HFFc6 (cell line): ENCODE measurements at regions not wholly inside any gene's neighbourhood (a gene's known extent, or its start where the extent isn't known, plus 50 kb on each side); places are given as distances from the start of the nearest gene placed in this dataset.

Source experiments
- DNase-seq: peaks from one replicate; pipeline ENCODE4 v3.0.0-alpha.2; 2018
- H3K27ac Mint-ChIP-seq: 2 replicates; pipeline ENCODE4 v1.8.0; 2020; ENCODE audit warnings: mild to moderate bottlenecking, mixed read lengths
- H3K27me3 Mint-ChIP-seq: 2 replicates; pipeline ENCODE4 v1.8.0; 2021; ENCODE audit warnings: mild to moderate bottlenecking, moderate library complexity, mixed read lengths; ENCODE audit not compliant: insufficient read depth
- H3K36me3 Mint-ChIP-seq: 2 replicates; pipeline ENCODE4 v1.8.0; 2021; ENCODE audit warnings: low read depth, mixed read lengths
- H3K4me1 Mint-ChIP-seq: 2 replicates; pipeline ENCODE4 v1.8.0; 2020; ENCODE audit warnings: low read depth, mixed read lengths
- H3K4me3 Mint-ChIP-seq: 2 replicates; pipeline ENCODE4 v1.8.0; 2020; ENCODE audit warnings: mild to moderate bottlenecking, moderate library complexity, mixed read lengths
- H3K9me3 Mint-ChIP-seq: 2 replicates; pipeline ENCODE4 v1.8.0; 2020; ENCODE audit warnings: mild to moderate bottlenecking, mixed read lengths
- CTCF ChIP-seq: fragments of 200-600 bp; sonication (generic); IDR thresholded peaks from 2 replicates; pipeline ENCODE4 v1.5.0; 2021; ENCODE audit warnings: antibody characterized with exemption, mild to moderate bottlenecking

DNA sequence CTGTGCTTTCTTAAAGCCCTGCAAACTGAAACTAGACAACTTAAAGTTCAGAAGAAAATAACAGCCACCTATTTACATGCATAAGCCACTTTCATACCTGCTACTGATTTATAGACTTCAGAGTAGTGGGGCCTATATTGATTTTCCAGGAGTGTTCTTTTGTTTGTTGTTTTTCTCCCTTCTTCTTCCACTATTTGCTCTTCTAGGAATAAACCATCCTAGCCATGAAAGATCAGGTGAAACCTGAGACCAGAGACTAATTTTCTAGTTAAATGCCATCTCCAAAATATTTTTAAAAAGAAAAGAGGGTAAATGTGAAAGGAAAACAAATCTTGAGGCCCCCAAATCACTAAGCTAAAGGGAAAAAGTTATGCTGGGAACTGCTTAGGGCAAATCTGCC is 72.4 kb upstream of the C1GALT1 start:
- 0 out of 2 replicates have a peak, but pooled peaks cover 7% of the 10 kb centered on the region for H3K9me3 Mint-ChIP-seq
- H3K4me1 Mint-ChIP-seq, result no peaks in the 10 kb centered on the region
- H3K27me3 Mint-ChIP-seq, result no peaks in the 10 kb centered on the region
- H3K36me3 Mint-ChIP-seq, result no peaks in the 10 kb centered on the region
- no peak for DNase-seq
- no peak overlapping the region for H3K27ac Mint-ChIP-seq
- no peak overlapping the region for H3K4me3 Mint-ChIP-seq
- no peak for TF ChIP-seq CTCF

DNA sequence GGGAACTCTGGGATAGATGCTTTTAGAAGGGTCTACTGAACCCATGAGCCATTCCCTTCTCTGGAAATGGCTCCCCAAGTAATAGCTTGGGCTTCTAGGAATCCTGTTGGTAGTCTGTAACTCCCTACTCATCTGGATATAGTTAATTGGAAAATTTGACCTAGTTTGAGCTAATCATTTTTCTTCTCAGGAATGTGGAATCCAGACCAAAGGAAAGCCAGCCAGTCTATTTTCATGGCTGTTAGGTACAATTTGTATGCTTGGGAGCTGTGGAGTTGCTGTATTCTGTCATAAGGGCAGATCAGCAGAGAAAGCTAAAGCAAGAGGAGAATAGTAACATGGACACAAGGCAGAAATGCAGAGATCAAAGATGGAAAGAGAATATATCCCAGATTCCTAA is 71.6 kb upstream of the C1GALT1 start:
- H3K27ac Mint-ChIP-seq, result no peak overlapping the region
- no peaks in the 10 kb centered on the region for H3K27me3 Mint-ChIP-seq
- no peak overlapping the region for H3K4me3 Mint-ChIP-seq
- TF ChIP-seq CTCF, result no peak
- H3K36me3 Mint-ChIP-seq, result no peaks in the 10 kb centered on the region
- no peak for DNase-seq
- H3K4me1 Mint-ChIP-seq, result no peaks in the 10 kb centered on the region
- H3K9me3 Mint-ChIP-seq, result 0 out of 2 replicates have a peak, but pooled peaks cover 7% of the 10 kb centered on the region

DNA sequence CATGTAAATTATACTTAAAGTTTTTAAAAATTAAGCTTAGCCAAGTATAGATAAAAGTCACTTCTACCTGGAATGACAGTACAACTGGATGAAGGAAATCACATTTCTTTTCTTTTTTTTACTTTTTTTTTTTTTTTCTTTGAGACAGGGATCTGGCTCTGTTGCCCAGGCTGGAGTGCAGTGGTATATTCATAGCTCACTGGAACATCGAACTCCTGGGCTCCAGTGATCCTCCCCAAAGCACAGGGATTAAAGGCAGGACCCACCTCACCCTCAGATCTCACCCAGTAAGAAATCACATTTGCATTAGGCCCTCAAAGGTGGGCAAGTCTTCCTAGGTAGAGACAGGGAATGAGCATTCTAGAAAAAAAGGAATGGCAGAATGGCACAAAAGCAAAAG is 69.5 kb upstream of the C1GALT1 start:
- Mint-ChIP-seq H3K4me1 (peaks cover 5% of the 10 kb centered on the region; the same call in 1 of the 2 replicates), H3K4me3 (no peak overlapping the region), H3K27me3 (no peaks in the 10 kb centered on the region), H3K36me3 (no peaks in the 10 kb centered on the region), H3K9me3 (0 out of 2 replicates have a peak, but pooled peaks cover 7% of the 10 kb centered on the region), H3K27ac (no peak overlapping the region)
- DNase-seq, result no peak
- no peak for TF ChIP-seq CTCF

- Mint-ChIP-seq H3K9me3 (no peaks in the 10 kb centered on the region), H3K36me3 (no peaks in the 10 kb centered on the region), H3K4me1 (peaks cover 5% of the 10 kb centered on the region; the same call in 1 of the 2 replicates), H3K27ac (no peak overlapping the region), H3K27me3 (no peaks in the 10 kb centered on the region), H3K4me3 (no peak overlapping the region)
- TF ChIP-seq CTCF, result no peak
- no peak for DNase-seq
Observed at GRCh38 chr7:7114575-7115291, 67.6 kb upstream of the C1GALT1 start.

- no peaks in the 10 kb centered on the region for H3K36me3 Mint-ChIP-seq
- no peaks in the 10 kb centered on the region for H3K9me3 Mint-ChIP-seq
- no peak for DNase-seq
- no peaks in the 10 kb centered on the region for H3K27me3 Mint-ChIP-seq
- H3K27ac Mint-ChIP-seq, result no peak overlapping the region
- H3K4me3 Mint-ChIP-seq, result no peak overlapping the region
- TF ChIP-seq CTCF, result no peak
- peaks cover 17% of the 10 kb centered on the region for H3K4me1 Mint-ChIP-seq
Observed at GRCh38 chr7:7117935-7118586, 64.3 kb upstream of the C1GALT1 start.
